PC-9 (cell line): ENCODE measurements at regions not wholly inside any gene's neighbourhood (a gene's known extent, or its start where the extent isn't known, plus 50 kb on each side); places are given as distances from the start of the nearest gene placed in this dataset.

ENCODE experiments used
- BruUV-seq: library from RNA; stranded (reverse); fragments of 400-500 nt; replicated peaks from 2 replicates; lab custom pipeline; 2021; lab: Mats Ljungman, UMichigan
- CTCF ChIA-PET: fragments of 300-600 bp; sonication (Branson Sonifier 250); formaldehyde crosslinking; loops from one replicate; lab custom pipeline; 2022; ENCODE audit warnings: antibody characterized with exemption; lab: Charles Lee
- POLR2A ChIA-PET: fragments of 300-600 bp; sonication (Branson Sonifier 250); formaldehyde crosslinking; loops from one replicate; lab custom pipeline; 2022; ENCODE audit warnings: antibody characterized with exemption; ENCODE audit not compliant: unreplicated experiment; lab: Charles Lee
- DNase-seq, 2 experiments: peaks; one replicate each; pipeline versions ENCODE4 v3.0.0 to v3.0.0-alpha.2; 2015 to 2022; ENCODE audit warnings: mixed read lengths in 1 of 2
- H2AFZ ChIP-seq: fragments of 200-600 bp; sonication (generic); 2 replicates; pipeline ENCODE4 v1.8.1; 2017; ENCODE audit warnings: antibody characterized with exemption
- H3F3A ChIP-seq: fragments of 200-600 bp; sonication (generic); 2 replicates; pipeline ENCODE4 v1.8.1; 2017; ENCODE audit warnings: antibody characterized with exemption, mild to moderate bottlenecking, low read depth; ENCODE audit not compliant: insufficient read depth
- H3K27ac ChIP-seq: fragments of 200-600 bp; sonication (generic); 2 replicates; pipeline ENCODE4 v1.6.1; 2016; ENCODE audit warnings: mixed run types
- H3K27me3 ChIP-seq: fragments of 200-600 bp; sonication (generic); 2 replicates; pipeline ENCODE4 v1.6.1; 2016; ENCODE audit warnings: low read depth, mixed run types; ENCODE audit not compliant: insufficient read depth
- H3K36me3 ChIP-seq: fragments of 200-600 bp; sonication (generic); 2 replicates; pipeline ENCODE4 v1.6.1; 2016; ENCODE audit warnings: low read depth, mixed run types
- H3K4me1 ChIP-seq: fragments of 200-600 bp; sonication (generic); replicated peaks from 2 replicates; pipeline ENCODE4 v1.6.1; 2016; ENCODE audit warnings: mixed run types; ENCODE audit not compliant: insufficient read depth
- H3K4me2 ChIP-seq: fragments of 200-600 bp; sonication (generic); 2 replicates; pipeline ENCODE4 v1.6.1; 2017; ENCODE audit warnings: mixed run types
- H3K4me3 ChIP-seq: fragments of 200-600 bp; sonication (generic); 2 replicates; pipeline ENCODE4 v1.6.1; 2016; ENCODE audit warnings: mixed run types
- H3K79me2 ChIP-seq: fragments of 200-600 bp; sonication (generic); 2 replicates; pipeline ENCODE4 v1.6.1; 2017; ENCODE audit warnings: low read depth, mixed run types
- H3K9me2 ChIP-seq: fragments of 200-600 bp; sonication (generic); 2 replicates; pipeline ENCODE4 v1.8.1; 2017; ENCODE audit warnings: mild to moderate bottlenecking; ENCODE audit not compliant: insufficient read depth
- H3K9me3 ChIP-seq: fragments of 200-600 bp; sonication (generic); 2 replicates; pipeline ENCODE4 v1.8.1; 2016; ENCODE audit warnings: low read depth; ENCODE audit not compliant: insufficient read depth
- H4K20me1 ChIP-seq: fragments of 200-600 bp; sonication (generic); 2 replicates; pipeline ENCODE4 v1.8.1; 2017; ENCODE audit not compliant: insufficient read depth
- CTCF ChIP-seq: fragments of 200-600 bp; sonication (generic); conservative IDR thresholded peaks from 2 replicates; pipeline ENCODE4 v1.6.1; 2017; ENCODE audit warnings: mixed run types, antibody characterized with exemption, mild to moderate bottlenecking, moderate library complexity
- EZH2 ChIP-seq: fragments of 200-600 bp; sonication (generic); IDR thresholded peaks from 2 replicates; pipeline ENCODE4 v1.8.0; 2017; ENCODE audit warnings: antibody characterized with exemption, low read depth
- intact Hi-C: fragments of 100-400 bp; cut with micrococcal nuclease; formaldehyde crosslinking; loops from one replicate; pipeline ENCODE4 v1.10.0; 2022; ENCODE audit not compliant: unreplicated experiment

GRCh38 chr17:12410717-12411116, 255.0 kb upstream of the MYOCD start:
- CTCF ChIA-PET, result no interaction called here

GRCh38 chr17:12415031-12415430, 250.7 kb upstream of the MYOCD start:
- Histone ChIP-seq H3K9me3 (no peaks in the 10 kb centered on the region), H3K4me1 (no peaks in the 10 kb centered on the region), H2AFZ (no peak overlapping the region), H3K36me3 (no peaks in the 10 kb centered on the region), H3K4me3 (no peak overlapping the region), H3K4me2 (no peak overlapping the region), H3K9me2 (no peaks in the 10 kb centered on the region), H3F3A (no peaks in the 10 kb centered on the region), H3K27me3 (peaks cover 8% of the 10 kb centered on the region; the same call in 1 of the 2 replicates), H3K27ac (no peak overlapping the region), H4K20me1 (no peaks in the 10 kb centered on the region), H3K79me2 (no peaks in the 10 kb centered on the region)
- no TSS peak for BruUV-seq
- DNase-seq, result no peak
- ChIA-PET POLR2A (no interaction called here), CTCF (no interaction called here)
- intact Hi-C loops, result no loop called here
- TF ChIP-seq EZH2 (no peak), CTCF (no peak)

More at GRCh38 chr17:12410717-12411116, 255.0 kb upstream of the MYOCD start:
- Histone ChIP-seq H3K4me2 (no peak overlapping the region), H3K79me2 (no peaks in the 10 kb centered on the region), H4K20me1 (no peaks in the 10 kb centered on the region), H3K36me3 (no peaks in the 10 kb centered on the region), H3K27ac (no peak overlapping the region), H3F3A (no peaks in the 10 kb centered on the region), H3K9me3 (no peaks in the 10 kb centered on the region), H3K4me1 (no peaks in the 10 kb centered on the region), H3K9me2 (no peaks in the 10 kb centered on the region), H3K4me3 (no peak overlapping the region), H3K27me3 (peaks cover 8% of the 10 kb centered on the region), H2AFZ (no peak overlapping the region)
- DNase-seq, result no peak
- no TSS peak for BruUV-seq
- TF ChIP-seq EZH2 (no peak), CTCF (no peak)
- intact Hi-C loops, result no loop called here
- POLR2A ChIA-PET, result no interaction called here

DNA sequence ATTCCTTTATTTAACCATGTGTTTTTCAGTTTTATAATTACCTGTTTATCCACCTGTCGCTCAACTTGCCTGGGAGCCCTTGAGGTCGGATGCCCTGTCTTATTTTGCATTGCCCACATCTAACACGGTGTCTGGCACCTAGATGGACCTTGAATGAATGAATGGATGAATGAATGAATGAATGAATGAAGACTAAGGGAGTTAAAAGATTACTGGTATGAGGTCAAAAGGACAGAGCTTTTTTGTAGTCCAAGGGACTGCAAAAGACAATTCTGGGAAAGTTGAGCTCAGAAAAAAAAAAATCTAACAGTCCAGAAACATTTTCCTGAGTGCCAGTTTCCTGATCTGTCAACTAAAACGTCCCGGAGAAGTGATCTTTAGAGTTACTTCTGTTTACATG, 244.6 kb upstream of the MYOCD start:
- Histone ChIP-seq H3K36me3 (no peaks in the 10 kb centered on the region), H3K9me3 (no peaks in the 10 kb centered on the region), H2AFZ (no peak overlapping the region), H3K27ac (no peak overlapping the region), H3K79me2 (no peaks in the 10 kb centered on the region), H4K20me1 (no peaks in the 10 kb centered on the region), H3K27me3 (peaks cover 18% of the 10 kb centered on the region; the same call in 1 of the 2 replicates), H3K4me3 (no peak overlapping the region), H3F3A (no peaks in the 10 kb centered on the region), H3K9me2 (no peaks in the 10 kb centered on the region), H3K4me2 (no peak overlapping the region), H3K4me1 (no peaks in the 10 kb centered on the region)
- BruUV-seq, result no TSS peak
- no peak for TF ChIP-seq EZH2
- TF ChIP-seq CTCF, result no peak
- CTCF ChIA-PET, result no interaction called here
- POLR2A ChIA-PET, result no interaction called here
- intact Hi-C loops, result no loop called here
- no peak for DNase-seq
